Immature natural killer cell (primary cell): ENCODE measurements at regions not wholly inside any gene's neighbourhood (a gene's known extent, or its start where the extent isn't known, plus 50 kb on each side); places are given as distances from the start of the nearest gene placed in this dataset.

Experiments
- DNase-seq, 3 donors: peaks; one replicate each; pipeline ENCODE4 v3.0.0; 2022; ENCODE audit warnings: mixed read lengths in 1 of 3
- H3K27ac Mint-ChIP-seq, 6 donors: one replicate each; pipeline ENCODE4 v1.8.0; 2020; ENCODE audit warnings: mixed read lengths in 6 of 6, mild to moderate bottlenecking in 5 of 6, inconsistent platforms in 4 of 6, moderate library complexity in 3 of 6
- H3K27me3 Mint-ChIP-seq, 3 donors: one replicate each; pipeline ENCODE4 v1.8.0; 2020 to 2021; ENCODE audit warnings: low read depth in 3 of 3, mild to moderate bottlenecking in 3 of 3, mixed read lengths in 3 of 3, moderate library complexity in 3 of 3, inconsistent platforms in 1 of 3
- H3K36me3 Mint-ChIP-seq, 3 donors: one replicate each; pipeline ENCODE4 v1.8.0; 2020; ENCODE audit warnings: mixed read lengths in 3 of 3, inconsistent platforms in 2 of 3, mild to moderate bottlenecking in 2 of 3
- H3K4me1 Mint-ChIP-seq, 2 donors: one replicate each; pipeline ENCODE4 v1.8.0; 2020; ENCODE audit warnings: inconsistent platforms in 2 of 2, mild to moderate bottlenecking in 2 of 2, mixed read lengths in 2 of 2, moderate library complexity in 1 of 2
- H3K4me3 Mint-ChIP-seq, 5 donors: one replicate each; pipeline ENCODE4 v1.8.0; 2020; ENCODE audit warnings: mild to moderate bottlenecking in 5 of 5, mixed read lengths in 5 of 5, inconsistent platforms in 3 of 5, moderate library complexity in 3 of 5
- H3K9me3 Mint-ChIP-seq, 6 donors: one replicate each; pipeline ENCODE4 v1.8.0; 2020; ENCODE audit warnings: mild to moderate bottlenecking in 6 of 6, mixed read lengths in 6 of 6, inconsistent platforms in 4 of 6, moderate library complexity in 3 of 6

GRCh38 chr9:16180546-16180945 is 627.7 kb downstream of the CCDC171 start:
- H3K4me3 Mint-ChIP-seq, result no peak overlapping the region
- no peaks in the 10 kb centered on the region for H3K36me3 Mint-ChIP-seq
- H3K27ac Mint-ChIP-seq, result no peak overlapping the region
- H3K9me3 Mint-ChIP-seq, result no peaks in the 10 kb centered on the region
- H3K4me1 Mint-ChIP-seq, result no peaks in the 10 kb centered on the region
- peaks cover 0 to 5% (median 2%) of the 10 kb centered on the region in 3 donors for H3K27me3 Mint-ChIP-seq
- DNase-seq, result no peak

- no peak for DNase-seq
- Mint-ChIP-seq H3K4me1 (no peaks in the 10 kb centered on the region), H3K27ac (no peak overlapping the region), H3K36me3 (no peaks in the 10 kb centered on the region), H3K4me3 (no peak overlapping the region), H3K9me3 (no peaks in the 10 kb centered on the region), H3K27me3 (peaks cover 0 to 3% (median 2%) of the 10 kb centered on the region in 3 donors)
Measured at GRCh38 chr9:16181539-16181938, 628.7 kb downstream of the CCDC171 start.

- no peaks in the 10 kb centered on the region for H3K36me3 Mint-ChIP-seq
- peaks cover 0 to 2% (median 0%) of the 10 kb centered on the region in 6 donors for H3K9me3 Mint-ChIP-seq
- no peak overlapping the region for H3K27ac Mint-ChIP-seq
- no peaks in the 10 kb centered on the region for H3K4me1 Mint-ChIP-seq
- peaks cover 0 to 3% (median 2%) of the 10 kb centered on the region in 3 donors for H3K27me3 Mint-ChIP-seq
- H3K4me3 Mint-ChIP-seq, result no peak overlapping the region
- no peak for DNase-seq
Measured at GRCh38 chr9:16182784-16183183, 629.9 kb downstream of the CCDC171 start.

- peaks cover 0 to 10% (median under 1%) of the 10 kb centered on the region in 6 donors for H3K9me3 Mint-ChIP-seq
- DNase-seq, result no peak
- H3K4me1 Mint-ChIP-seq, result no peaks in the 10 kb centered on the region
- peaks cover 1 to 3% (median 2%) of the 10 kb centered on the region in 3 donors for H3K27me3 Mint-ChIP-seq
- H3K4me3 Mint-ChIP-seq, result no peak overlapping the region
- no peaks in the 10 kb centered on the region for H3K36me3 Mint-ChIP-seq
- no peak overlapping the region for H3K27ac Mint-ChIP-seq
Measured at GRCh38 chr9:16184964-16185646, 632.3 kb downstream of the CCDC171 start.

GRCh38 chr9:16191191-16191590 is 638.3 kb downstream of the CCDC171 start:
- Mint-ChIP-seq H3K4me1 (peaks cover 0 to 6% of the 10 kb centered on the region in 2 donors), H3K9me3 (peaks cover 0 to 10% (median 2%) of the 10 kb centered on the region in 6 donors), H3K27ac (no peak overlapping the region), H3K36me3 (no peaks in the 10 kb centered on the region), H3K27me3 (peaks cover 4 to 6% (median 5%) of the 10 kb centered on the region in 3 donors), H3K4me3 (no peak overlapping the region)
- no peak for DNase-seq

- H3K4me3 Mint-ChIP-seq, result no peak overlapping the region
- peaks cover 0 to 10% (median 2%) of the 10 kb centered on the region in 6 donors for H3K9me3 Mint-ChIP-seq
- peaks cover 5 to 6% (median 5%) of the 10 kb centered on the region in 3 donors for H3K27me3 Mint-ChIP-seq
- no peaks in the 10 kb centered on the region for H3K36me3 Mint-ChIP-seq
- DNase-seq, result peak in 2 of 3 donors; percentile 5 to 8
- no peak overlapping the region for H3K27ac Mint-ChIP-seq
- peaks cover 0 to 6% of the 10 kb centered on the region in 2 donors for H3K4me1 Mint-ChIP-seq
Measured at GRCh38 chr9:16191691-16192402, 639.0 kb downstream of the CCDC171 start.

- Mint-ChIP-seq H3K36me3 (no peaks in the 10 kb centered on the region), H3K4me1 (peaks cover 0 to 6% of the 10 kb centered on the region in 2 donors), H3K4me3 (no peak overlapping the region), H3K27ac (no peak overlapping the region), H3K9me3 (peaks cover 0 to 10% (median under 1%) of the 10 kb centered on the region in 6 donors), H3K27me3 (peaks cover 5 to 6% (median 5%) of the 10 kb centered on the region in 3 donors)
- no peak for DNase-seq
Measured at GRCh38 chr9:16192403-16193017, 639.7 kb downstream of the CCDC171 start.

- Mint-ChIP-seq H3K4me1 (peaks cover 0 to 6% of the 10 kb centered on the region in 2 donors), H3K27ac (no peak overlapping the region), H3K9me3 (peaks cover 0 to 10% (median under 1%) of the 10 kb centered on the region in 6 donors), H3K36me3 (no peaks in the 10 kb centered on the region), H3K27me3 (peaks cover 5 to 6% (median 5%) of the 10 kb centered on the region in 3 donors), H3K4me3 (no peak overlapping the region)
- DNase-seq, result no peak
Measured at GRCh38 chr9:16193066-16193465, 640.2 kb downstream of the CCDC171 start.

GRCh38 chr9:16196206-16196605 is 643.4 kb downstream of the CCDC171 start:
- no peaks in the 10 kb centered on the region for H3K36me3 Mint-ChIP-seq
- H3K27me3 Mint-ChIP-seq, result peaks cover 5 to 9% (median 6%) of the 10 kb centered on the region in 3 donors
- DNase-seq, result no peak
- no peak overlapping the region for H3K4me3 Mint-ChIP-seq
- H3K9me3 Mint-ChIP-seq, result peaks cover 0 to 2% (median 0%) of the 10 kb centered on the region in 6 donors
- peaks cover 0 to 6% of the 10 kb centered on the region in 2 donors for H3K4me1 Mint-ChIP-seq
- H3K27ac Mint-ChIP-seq, result no peak overlapping the region

GRCh38 chr9:16197578-16198370 is 644.9 kb downstream of the CCDC171 start:
- no peak for DNase-seq
- H3K36me3 Mint-ChIP-seq, result no peaks in the 10 kb centered on the region
- peaks cover 0 to 9% (median 6%) of the 10 kb centered on the region in 3 donors for H3K27me3 Mint-ChIP-seq

GRCh38 chr9:16198996-16199395 is 646.2 kb downstream of the CCDC171 start:
- H3K27me3 Mint-ChIP-seq, result peaks cover 0 to 7% (median 6%) of the 10 kb centered on the region in 3 donors
- no peaks in the 10 kb centered on the region for H3K36me3 Mint-ChIP-seq
- no peaks in the 10 kb centered on the region for H3K4me1 Mint-ChIP-seq
- no peak overlapping the region for H3K4me3 Mint-ChIP-seq
- DNase-seq, result no peak
- H3K27ac Mint-ChIP-seq, result no peak overlapping the region
- H3K9me3 Mint-ChIP-seq, result peaks cover 0 to 5% (median 0%) of the 10 kb centered on the region in 6 donors

More at GRCh38 chr9:16197578-16198370, 644.9 kb downstream of the CCDC171 start:
- no peaks in the 10 kb centered on the region for H3K9me3 Mint-ChIP-seq
- H3K27ac Mint-ChIP-seq, result no peak overlapping the region
- no peak overlapping the region for H3K4me3 Mint-ChIP-seq
- no peaks in the 10 kb centered on the region for H3K4me1 Mint-ChIP-seq

GRCh38 chr9:16202221-16202620 is 649.4 kb downstream of the CCDC171 start:
- Mint-ChIP-seq H3K4me1 (peaks cover 4 to 5% of the 10 kb centered on the region in 2 donors), H3K27ac (no peak overlapping the region), H3K27me3 (peaks cover 0 to 3% (median 2%) of the 10 kb centered on the region in 3 donors), H3K36me3 (no peaks in the 10 kb centered on the region), H3K4me3 (no peak overlapping the region), H3K9me3 (peaks cover 0 to 5% (median 0%) of the 10 kb centered on the region in 6 donors)
- no peak for DNase-seq
